NCI-H1105 (cell line): ENCODE measurements at regions not wholly inside any gene's neighbourhood (a gene's known extent, or its start where the extent isn't known, plus 50 kb on each side); places are given as distances from the start of the nearest gene placed in this dataset.

ENCODE experiments used
- DNase-seq: peaks from one replicate; lab custom pipeline; 2025; lab: John Stamatoyannopoulos, UW

GRCh38 chr11:23679981-23680380, 816.9 kb upstream of the LUZP2 start:
- DNase-seq: no peak

DNA sequence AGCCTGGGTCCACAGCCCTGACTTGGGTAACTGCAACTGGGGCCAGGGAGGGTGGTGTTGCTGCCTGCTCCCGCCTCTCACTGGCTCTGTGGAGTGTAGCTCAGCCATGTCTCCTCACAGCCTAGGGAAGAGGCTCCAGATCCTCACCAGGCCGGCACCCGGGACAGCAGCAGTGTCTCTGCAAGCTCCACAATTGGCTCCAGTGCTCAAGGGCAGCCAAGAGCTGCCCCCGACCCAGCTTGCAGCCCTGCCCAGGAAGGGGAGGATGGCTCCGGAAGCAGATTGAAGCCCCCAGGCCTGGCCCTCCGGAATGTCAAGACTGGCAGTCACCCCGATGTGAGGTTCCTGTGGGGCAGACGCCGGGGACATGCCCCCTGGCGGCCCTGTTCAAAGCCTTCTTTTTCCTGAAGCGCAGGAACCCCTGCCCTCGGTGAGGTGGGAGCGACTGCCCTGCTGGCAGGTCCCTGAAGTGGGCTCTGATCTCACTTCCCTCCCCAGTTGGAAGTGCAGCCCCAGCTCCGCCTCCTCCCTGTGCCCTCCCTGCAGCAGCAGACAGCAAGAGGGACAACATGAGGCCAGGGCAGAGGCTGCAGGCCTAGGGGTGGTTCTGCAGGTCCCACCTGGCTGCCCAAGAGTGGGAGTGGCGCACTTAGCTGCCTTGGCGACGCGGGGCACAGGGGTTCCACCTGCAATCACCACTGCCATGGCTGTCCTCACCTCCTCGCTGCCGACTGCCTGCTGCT, 816.2 kb upstream of the LUZP2 start:
- no peak for DNase-seq

- DNase-seq: no peak
Measured at GRCh38 chr11:23684701-23685100, 812.2 kb upstream of the LUZP2 start.

GRCh38 chr11:23687991-23688390, 808.9 kb upstream of the LUZP2 start:
- no peak for DNase-seq

- no peak for DNase-seq
Measured at GRCh38 chr11:23688411-23688810, 808.4 kb upstream of the LUZP2 start.

GRCh38 chr11:23688835-23689234, 808.0 kb upstream of the LUZP2 start:
- no peak for DNase-seq

DNA sequence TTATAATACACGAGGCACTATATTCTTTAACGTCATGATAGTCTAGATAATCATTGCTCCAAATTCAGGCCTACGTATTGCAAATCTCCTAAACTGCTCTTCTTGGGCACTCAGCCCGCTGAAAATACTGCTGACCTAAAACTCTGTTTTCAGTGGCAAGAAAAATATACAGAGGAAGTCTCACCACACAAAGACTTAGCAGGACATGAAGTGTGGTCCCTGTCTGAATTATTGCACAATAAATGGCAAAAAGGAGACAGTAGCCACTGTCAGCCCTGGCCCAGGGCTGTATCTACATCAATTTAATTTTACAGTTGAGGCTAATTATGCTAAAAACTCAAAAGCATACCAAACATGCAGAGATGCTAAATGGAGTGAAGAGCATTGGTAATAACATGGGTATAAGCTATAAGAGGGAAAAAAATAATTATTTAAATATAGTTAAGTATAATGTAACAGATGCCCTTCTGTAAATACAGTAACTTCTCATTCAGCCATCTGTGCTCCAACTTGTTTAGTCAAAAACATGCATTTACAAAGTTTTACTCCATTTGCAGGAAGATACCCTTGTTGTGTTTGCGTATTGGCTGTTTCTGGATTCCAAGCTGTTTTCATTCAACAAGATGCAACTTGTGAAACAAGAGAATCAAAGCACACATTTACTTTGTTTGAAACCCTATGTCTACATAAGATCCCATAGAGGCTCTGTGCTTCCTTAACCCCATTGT, 800.0 kb upstream of the LUZP2 start:
- no peak for DNase-seq

DNA sequence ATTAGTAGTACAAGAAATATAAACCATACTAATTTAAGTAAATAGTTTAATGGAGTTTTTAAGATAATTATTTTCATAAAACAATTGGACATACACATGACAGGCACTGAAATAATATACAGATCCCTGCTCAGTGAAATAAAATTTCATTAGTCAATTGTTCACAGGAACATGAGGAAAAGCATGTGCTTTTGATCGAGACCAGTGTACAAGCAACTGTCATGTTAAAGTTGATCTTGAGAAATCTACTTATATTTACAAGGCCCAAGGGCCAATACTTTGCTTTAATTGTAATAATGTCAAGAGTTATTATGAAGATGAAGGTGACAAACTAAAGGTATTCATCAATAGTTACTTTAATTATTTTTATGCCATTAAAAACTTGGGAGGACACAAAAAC, 792.7 kb upstream of the LUZP2 start:
- no peak for DNase-seq

- no peak for DNase-seq
Measured at GRCh38 chr11:23711981-23712380, 784.9 kb upstream of the LUZP2 start.

GRCh38 chr11:23719016-23719415, 777.8 kb upstream of the LUZP2 start:
- DNase-seq: no peak

GRCh38 chr11:23723861-23724260, 773.0 kb upstream of the LUZP2 start:
- DNase-seq: no peak

- no peak for DNase-seq
Measured at GRCh38 chr11:23725752-23726151, 771.1 kb upstream of the LUZP2 start.

DNA sequence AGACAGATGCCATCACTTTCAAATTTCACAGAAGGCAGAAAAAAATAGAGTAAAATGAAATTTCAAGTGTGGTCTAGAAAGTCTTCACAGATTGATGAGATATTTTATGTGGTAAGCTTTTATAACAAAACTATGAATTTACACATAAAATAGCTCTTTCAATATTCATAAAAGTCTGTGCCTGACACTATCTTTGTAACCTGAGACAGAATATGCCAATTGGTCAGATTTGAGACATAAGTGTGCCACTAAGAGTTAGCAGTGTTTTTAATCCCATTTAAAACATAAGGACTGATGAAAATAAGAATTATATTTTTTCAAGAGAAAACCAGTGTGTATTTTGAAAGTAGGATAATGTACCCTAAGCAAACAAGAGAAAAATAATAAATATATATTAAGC, 769.5 kb upstream of the LUZP2 start:
- DNase-seq: no peak

- DNase-seq: no peak
Measured at GRCh38 chr11:23727794-23728193, 769.1 kb upstream of the LUZP2 start.

DNA sequence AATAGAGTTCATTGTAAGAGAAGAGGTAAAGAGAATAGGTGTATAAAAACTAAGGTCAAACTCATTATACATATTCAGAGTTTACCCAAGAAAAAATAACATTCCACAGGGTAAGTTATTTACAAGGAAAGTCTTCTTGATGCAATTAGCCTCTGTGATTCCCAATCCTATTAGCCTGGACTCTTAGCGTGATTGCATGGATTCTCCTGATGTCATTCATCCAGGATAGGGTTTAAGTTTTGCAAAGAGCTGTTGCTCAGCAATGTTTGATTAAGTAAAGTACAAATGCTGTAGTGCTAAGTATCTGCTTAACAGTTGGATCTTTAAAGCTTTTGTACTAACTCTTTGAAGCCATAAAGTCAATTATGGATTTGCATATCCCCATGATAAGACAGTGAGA, 767.8 kb upstream of the LUZP2 start:
- no peak for DNase-seq

DNA sequence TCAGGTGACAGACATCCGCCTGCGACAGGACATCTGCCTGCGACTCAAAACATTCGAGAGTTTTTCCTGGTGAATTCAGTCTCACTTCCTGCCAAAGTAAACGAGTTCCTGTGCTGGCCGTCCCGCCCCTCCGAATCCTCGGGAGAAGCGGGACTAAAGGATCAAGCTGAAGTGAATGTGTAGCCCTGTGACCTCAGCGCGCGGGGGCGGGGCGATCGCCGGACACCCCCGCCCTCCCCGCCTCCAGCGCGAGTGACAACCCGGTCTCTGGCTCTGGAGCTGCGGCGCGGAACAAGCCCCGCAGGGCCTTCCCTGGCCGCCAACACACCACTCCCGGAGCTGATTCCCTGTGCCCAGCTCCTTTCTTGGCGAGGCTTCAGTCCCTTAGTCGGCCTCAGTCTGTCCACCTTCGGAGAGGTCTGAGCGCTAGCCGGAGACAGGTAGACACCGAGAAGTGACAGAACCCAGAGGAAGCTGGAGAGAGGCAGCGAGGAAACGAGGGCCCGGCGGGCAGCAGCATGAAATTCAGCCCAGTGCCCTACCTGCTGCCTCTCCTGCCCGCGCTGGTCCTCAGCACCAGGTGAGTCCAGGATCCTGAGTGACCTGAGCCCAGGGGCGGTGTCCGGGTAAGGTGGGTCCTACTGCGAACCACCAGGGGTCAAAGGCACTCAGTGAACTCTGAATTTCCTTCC, 766.4 kb upstream of the LUZP2 start:
- DNase-seq: no peak

DNA sequence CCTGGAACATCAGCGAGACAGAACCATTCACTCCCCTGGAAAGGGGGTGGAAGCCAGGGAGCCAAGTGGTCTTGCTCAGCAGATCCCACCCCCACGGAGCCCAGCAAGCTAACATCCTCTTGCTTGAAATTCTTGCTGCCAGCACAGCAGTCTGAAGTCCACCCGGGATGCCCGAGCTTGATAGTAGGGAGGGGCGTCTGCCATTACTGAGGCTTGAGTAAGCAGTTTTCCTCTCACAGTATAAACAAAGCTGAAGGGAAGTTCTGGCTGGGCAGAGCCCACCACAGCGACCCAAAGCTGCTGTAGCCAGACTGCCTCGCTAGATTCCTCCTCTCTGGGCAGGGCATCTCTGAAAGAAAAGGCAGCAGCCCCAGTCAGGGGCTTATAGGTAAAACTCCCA, 764.8 kb upstream of the LUZP2 start:
- DNase-seq: no peak

- DNase-seq: no peak
Measured at GRCh38 chr11:23746896-23747295, 750.0 kb upstream of the LUZP2 start.

GRCh38 chr11:23749762-23750430, 747.0 kb upstream of the LUZP2 start:
- no peak for DNase-seq

DNA sequence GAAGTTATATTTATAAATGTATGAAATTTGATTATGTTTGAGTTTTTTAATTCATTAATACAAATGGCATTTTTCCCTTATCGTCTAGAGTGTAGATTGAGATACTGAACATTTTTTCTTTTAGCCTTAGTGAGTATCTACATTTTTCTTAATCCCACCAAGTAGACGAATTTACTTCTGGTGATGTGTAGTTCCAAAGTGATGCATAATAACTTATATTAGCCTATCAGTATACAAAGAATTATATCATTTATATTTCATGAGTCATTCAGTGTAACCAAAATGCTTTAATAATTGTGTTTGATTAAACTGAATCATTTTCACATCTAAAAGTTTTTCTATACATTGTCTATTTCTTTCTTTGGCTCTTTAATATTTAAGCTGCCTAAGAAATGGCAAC, 745.6 kb upstream of the LUZP2 start:
- no peak for DNase-seq

- no peak for DNase-seq
Measured at GRCh38 chr11:23755076-23755475, 741.8 kb upstream of the LUZP2 start.

DNA sequence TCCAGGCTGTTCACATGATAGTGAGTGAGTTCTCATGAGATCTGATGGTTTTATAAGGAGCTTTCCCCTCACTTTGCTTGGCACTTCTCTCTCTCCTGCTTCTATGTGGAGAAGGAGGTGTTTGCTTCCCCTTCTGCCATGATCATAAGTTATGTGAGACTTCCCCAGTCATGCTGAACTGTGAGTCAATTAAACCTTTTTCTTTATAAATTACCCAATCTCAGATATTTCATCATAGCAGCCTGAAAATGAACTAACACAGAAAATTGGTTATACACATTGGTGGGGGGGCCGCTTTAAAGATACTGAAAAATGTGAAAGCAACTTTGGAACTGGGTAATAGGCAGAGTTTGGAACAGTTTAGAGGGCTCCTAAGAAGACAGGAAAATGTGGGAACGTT, 741.1 kb upstream of the LUZP2 start:
- no peak for DNase-seq

DNA sequence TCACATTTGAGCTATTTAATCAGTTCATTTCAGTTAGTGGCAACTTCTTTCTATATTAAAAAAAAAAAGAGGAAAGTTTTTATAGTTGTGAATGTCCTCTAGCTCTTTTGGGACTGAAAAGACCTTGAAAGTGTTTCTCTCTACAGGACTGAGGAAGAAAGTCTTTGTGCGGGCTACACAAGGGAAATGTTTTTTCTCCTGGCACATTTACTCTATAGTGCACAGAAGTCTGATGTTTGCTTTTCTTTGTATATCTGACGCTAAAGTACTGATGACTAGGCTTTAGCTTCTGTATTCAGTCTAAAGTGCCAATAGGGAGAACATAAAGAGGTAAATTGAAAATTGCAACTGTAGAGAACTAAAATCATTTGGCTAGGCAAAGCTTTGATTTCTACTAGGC, 737.4 kb upstream of the LUZP2 start:
- no peak for DNase-seq
